ENCODE measurements at regions not wholly inside any gene's neighbourhood (a gene's known extent, or its start where the extent isn't known, plus 50 kb on each side); places are given as distances from the start of the nearest gene placed in this dataset.

GRCh38 chr4:27678027-27678426 lies 817.4 kb downstream of the STIM2 start:
- no peak for TF ChIP-seq POLR2A (IDR thresholded peaks at IDR 0.05)
- TF ChIP-seq, protein P1, sequence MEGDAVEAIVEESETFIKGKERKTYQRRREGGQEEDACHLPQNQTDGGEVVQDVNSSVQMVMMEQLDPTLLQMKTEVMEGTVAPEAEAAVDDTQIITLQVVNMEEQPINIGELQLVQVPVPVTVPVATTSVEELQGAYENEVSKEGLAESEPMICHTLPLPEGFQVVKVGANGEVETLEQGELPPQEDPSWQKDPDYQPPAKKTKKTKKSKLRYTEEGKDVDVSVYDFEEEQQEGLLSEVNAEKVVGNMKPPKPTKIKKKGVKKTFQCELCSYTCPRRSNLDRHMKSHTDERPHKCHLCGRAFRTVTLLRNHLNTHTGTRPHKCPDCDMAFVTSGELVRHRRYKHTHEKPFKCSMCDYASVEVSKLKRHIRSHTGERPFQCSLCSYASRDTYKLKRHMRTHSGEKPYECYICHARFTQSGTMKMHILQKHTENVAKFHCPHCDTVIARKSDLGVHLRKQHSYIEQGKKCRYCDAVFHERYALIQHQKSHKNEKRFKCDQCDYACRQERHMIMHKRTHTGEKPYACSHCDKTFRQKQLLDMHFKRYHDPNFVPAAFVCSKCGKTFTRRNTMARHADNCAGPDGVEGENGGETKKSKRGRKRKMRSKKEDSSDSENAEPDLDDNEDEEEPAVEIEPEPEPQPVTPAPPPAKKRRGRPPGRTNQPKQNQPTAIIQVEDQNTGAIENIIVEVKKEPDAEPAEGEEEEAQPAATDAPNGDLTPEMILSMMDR (IDR thresholded peaks at IDR 0.05): no peak
